AG10803 (cell line): ENCODE measurements at regions not wholly inside any gene's neighbourhood (a gene's known extent, or its start where the extent isn't known, plus 50 kb on each side); places are given as distances from the start of the nearest gene placed in this dataset.
A peak's percentile ranks its signal among the peaks of the same experiment; 100 is the strongest.

Experiments used
- DNase-seq: peaks from one replicate; pipeline ENCODE4 v3.0.0; 2010; ENCODE audit warnings: low read depth
- H3K4me3 ChIP-seq: 2 replicates; pipeline ENCODE4 v1.5.1; 2011; ENCODE audit warnings: mild to moderate bottlenecking, low read length, control low read depth
- TF ChIP-seq, protein P1 (sequence below): conservative IDR thresholded peaks from 2 replicates; pipeline ENCODE4 v1.5.1; 2011; ENCODE audit warnings: mild to moderate bottlenecking, low read length, control low read depth, inconsistent platforms

DNA sequence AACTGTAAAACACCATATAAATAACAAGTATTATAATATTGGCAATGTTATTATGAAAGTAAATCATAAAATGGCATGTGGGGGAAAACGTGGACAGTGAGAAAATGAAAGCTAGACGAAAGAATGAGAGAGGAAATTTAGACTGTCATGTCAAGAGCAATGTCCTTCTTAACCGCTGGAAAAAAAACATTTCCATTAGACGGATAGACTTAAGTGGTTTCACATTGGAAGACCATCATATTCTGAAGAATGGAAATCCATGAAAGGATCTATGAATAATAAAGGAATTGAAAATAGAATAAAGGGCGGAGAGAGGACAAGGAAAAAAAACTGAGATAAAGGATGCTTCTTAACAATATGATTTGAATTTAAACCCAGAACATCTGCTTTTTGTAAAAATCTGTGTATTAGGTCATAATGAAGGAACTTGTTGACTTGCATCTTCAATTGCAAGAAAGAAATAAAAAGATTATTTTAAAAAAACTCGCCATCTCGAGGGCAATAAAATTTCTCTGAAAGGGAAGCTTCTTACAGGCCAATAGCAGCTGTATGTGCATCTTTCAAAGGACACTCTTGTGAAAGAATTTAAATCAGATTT is 90.6 kb downstream of the SPRY2 start:
- TF ChIP-seq, protein P1, sequence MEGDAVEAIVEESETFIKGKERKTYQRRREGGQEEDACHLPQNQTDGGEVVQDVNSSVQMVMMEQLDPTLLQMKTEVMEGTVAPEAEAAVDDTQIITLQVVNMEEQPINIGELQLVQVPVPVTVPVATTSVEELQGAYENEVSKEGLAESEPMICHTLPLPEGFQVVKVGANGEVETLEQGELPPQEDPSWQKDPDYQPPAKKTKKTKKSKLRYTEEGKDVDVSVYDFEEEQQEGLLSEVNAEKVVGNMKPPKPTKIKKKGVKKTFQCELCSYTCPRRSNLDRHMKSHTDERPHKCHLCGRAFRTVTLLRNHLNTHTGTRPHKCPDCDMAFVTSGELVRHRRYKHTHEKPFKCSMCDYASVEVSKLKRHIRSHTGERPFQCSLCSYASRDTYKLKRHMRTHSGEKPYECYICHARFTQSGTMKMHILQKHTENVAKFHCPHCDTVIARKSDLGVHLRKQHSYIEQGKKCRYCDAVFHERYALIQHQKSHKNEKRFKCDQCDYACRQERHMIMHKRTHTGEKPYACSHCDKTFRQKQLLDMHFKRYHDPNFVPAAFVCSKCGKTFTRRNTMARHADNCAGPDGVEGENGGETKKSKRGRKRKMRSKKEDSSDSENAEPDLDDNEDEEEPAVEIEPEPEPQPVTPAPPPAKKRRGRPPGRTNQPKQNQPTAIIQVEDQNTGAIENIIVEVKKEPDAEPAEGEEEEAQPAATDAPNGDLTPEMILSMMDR: no peak
- peak; percentile 20 for DNase-seq
- H3K4me3 ChIP-seq: peak overlapping the region; percentile 51

DNA sequence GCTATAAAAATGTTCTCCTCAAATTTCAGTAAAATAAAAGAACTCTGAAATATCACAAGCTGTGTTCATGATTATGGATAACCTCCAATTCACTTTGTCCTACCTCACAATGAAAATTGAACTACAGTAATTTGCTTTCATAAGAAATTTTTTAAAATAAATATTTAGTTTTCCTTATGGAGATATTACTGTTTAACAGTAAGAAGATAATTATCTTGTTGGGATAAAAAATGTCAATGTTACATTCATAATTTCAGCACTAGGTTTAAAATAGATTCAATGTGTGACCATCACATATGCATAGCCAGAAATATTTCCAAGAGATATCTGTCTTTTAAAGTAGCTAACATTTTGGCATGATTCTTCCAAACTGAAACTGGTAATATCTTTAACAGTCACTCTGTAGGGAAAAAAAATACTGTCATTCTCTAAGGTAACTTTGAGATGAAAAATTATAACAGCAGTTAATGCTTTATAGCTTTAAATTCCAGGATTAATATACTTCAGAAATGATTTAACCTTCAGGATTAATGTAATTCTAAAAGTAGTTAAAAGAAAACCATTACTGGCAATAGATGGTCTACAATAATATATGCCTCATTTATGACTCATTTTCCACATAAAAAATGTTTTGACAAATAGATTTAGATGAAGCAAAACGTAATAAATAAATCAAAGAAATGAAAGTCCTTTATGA is 91.3 kb downstream of the SPRY2 start:
- DNase-seq: no peak
- peak overlapping the region; percentile 51 for H3K4me3 ChIP-seq
- TF ChIP-seq, protein P1: no peak

DNA sequence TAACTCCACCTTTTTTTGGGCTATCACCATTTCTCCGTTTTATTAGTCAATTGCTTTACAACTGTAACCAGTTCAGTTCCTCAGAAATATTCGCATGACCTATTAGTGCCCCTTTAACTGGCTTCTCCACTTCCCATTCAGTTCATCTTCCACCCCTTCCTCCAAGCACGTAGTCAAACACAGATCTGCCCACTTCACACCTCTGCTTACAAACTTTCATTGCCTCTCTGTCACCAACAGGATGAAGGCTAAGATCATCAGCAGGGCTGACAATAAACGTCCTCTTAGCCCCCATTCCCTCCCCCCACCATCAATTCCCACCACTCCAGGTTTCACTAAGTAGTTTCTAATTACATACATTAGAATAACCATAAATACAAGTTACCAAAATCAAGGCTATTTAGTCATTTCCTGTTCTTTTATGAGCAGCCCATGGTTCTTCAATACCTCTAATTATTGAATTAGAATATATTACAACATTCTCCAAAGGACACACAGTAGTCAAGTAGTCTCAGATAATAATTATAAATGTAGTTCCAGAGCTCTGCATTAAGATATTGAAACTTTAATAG is 95.7 kb downstream of the SPRY2 start:
- DNase-seq: no peak
- TF ChIP-seq, protein P1: no peak
- H3K4me3 ChIP-seq: no peak overlapping the region

DNA sequence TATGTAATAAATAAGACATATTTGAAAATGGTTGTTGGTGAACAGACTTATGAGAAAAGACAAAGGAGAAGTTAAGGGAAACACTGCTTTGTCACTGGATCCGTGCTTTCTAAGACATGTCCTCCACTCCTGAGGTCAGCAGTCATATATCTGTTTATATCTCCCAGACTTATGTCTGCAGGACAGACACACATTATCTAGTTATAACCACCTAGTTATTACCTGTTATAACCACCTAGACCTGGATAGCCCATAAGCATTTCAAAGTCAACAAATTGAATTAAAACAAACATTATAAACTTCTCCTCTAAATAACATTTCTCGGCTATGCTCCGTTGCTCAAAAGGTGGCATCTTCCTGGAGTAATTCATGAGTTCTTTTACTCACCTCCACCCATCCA is 96.4 kb downstream of the SPRY2 start:
- H3K4me3 ChIP-seq: no peak overlapping the region
- TF ChIP-seq, protein P1: no peak
- DNase-seq: no peak

GRCh38 chr13:80242728-80243427 is 98.0 kb downstream of the SPRY2 start:
- TF ChIP-seq, protein P1: no peak
- no peak overlapping the region for H3K4me3 ChIP-seq
- DNase-seq: no peak

DNA sequence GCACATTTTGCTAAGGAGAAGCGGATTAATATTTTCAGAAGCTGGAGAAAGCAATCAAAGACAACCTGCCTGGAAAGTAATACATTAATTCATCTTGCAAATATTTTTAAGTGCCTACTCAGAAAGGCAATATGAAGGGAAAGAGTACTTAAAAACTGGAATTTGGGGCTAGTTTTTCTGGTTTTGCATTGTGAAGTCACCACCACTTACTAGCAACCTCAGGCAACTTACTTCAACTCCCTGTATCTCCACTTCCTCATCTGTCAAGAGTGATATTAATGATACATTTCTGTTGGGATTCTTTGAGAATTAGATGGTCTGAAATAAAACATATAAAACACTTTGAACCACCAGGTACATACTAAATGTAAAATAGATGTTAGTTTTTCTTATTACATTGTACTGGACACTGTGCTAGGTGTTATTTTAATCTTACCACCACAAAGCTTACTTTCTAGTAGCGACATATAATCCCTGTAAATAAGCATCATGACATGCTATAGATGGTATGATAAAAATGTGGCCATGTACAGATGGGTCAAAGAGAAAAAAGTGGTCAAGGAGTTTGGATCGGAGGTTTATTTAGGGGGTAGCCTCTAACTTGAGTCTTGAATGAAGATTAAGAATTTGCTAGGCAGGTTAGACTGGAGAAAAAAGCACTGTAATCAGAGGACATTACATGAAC is 101.2 kb downstream of the SPRY2 start:
- TF ChIP-seq, protein P1: no peak
- no peak for DNase-seq
- H3K4me3 ChIP-seq: no peak overlapping the region
